HUES6 (cell line): ENCODE measurements at regions not wholly inside any gene's neighbourhood (a gene's known extent, or its start where the extent isn't known, plus 50 kb on each side); places are given as distances from the start of the nearest gene placed in this dataset.

Experiments
- H3K27ac ChIP-seq: 2 replicates; pipeline ENCODE4 v1.7.0; 2013; ENCODE audit warnings: low read depth, mild to moderate bottlenecking, low read length, inconsistent platforms
- H3K27me3 ChIP-seq: 2 replicates; pipeline ENCODE4 v1.6.1; 2013; ENCODE audit warnings: low read length; ENCODE audit not compliant: control insufficient read depth, insufficient read depth
- H3K36me3 ChIP-seq: 2 replicates; pipeline ENCODE4 v1.6.1; 2013; ENCODE audit warnings: low read length; ENCODE audit not compliant: control insufficient read depth, insufficient read depth
- H3K4me1 ChIP-seq: 2 replicates; pipeline ENCODE4 v1.6.1; 2013; ENCODE audit warnings: low read length; ENCODE audit not compliant: control insufficient read depth, insufficient read depth
- H3K4me3 ChIP-seq: 2 replicates; pipeline ENCODE4 v1.5.1; 2013; ENCODE audit warnings: low read depth, low read length
- H3K9ac ChIP-seq: one replicate; pipeline ENCODE4 v1.6.1; 2013; ENCODE audit warnings: mild to moderate bottlenecking, low read length
- H3K9me3 ChIP-seq: 2 replicates; pipeline ENCODE4 v1.6.1; 2013; ENCODE audit warnings: low read depth, low read length; ENCODE audit not compliant: control insufficient read depth, insufficient read depth

DNA sequence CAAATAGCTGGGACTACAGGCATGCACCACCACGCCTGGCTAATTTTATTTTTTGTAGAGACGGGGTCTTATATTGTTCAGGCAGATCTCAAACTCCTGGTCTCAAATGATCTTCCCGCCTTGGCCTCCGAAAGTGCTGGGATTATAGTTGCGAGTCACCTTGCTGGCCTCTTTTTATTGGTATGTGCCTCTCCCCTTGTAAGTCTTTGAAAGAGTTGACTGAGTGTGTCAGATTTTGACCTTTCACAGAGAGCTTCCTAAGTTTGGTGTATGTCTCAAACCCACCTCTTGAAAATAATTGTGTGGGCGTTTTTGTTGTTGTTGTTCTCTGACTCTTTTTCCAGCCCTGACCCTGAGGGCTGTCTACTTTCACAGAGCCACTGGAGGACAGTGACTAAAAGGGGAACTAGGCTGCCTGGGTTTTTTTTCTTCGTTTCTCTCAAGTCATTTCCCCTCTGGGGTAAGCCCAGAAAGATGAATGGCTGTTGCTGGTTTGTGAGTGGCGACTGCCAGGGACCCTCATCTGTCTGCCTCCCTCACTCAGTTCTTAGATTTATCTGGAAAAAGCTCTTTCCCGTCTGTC is 262.8 kb downstream of the ZEB1 start:
- peaks cover 27% of the 10 kb centered on the region; the same call in 1 of the 2 replicates for H3K4me1 ChIP-seq
- H3K9me3 ChIP-seq = peaks cover 19% of the 10 kb centered on the region
- H3K9ac ChIP-seq = no peak overlapping the region
- no peaks in the 10 kb centered on the region for H3K36me3 ChIP-seq
- H3K27me3 ChIP-seq = no peaks in the 10 kb centered on the region
- no peak overlapping the region for H3K27ac ChIP-seq
- H3K4me3 ChIP-seq = no peak overlapping the region

DNA sequence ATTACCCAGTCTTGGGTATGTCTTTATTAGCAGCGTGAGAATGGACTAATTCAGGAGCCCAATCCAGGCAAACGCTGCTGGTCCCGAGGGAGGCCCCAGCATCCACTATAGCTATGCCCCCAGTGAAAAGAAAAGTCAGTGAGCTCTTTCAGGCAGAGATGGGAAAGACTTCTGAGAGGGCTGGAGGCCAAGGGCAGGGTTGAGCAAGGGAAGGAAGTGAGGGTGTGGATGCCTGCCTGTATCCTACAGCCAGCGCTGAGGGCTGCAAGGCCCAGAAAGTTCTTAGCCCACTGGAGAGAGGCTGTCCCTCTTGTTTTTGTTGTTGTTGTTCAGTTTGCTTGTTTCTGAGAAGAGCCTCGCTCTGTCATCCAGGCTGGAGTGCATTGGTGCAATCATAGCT is 261.6 kb downstream of the ZEB1 start:
- Histone ChIP-seq H3K27ac (no peak overlapping the region), H3K27me3 (no peaks in the 10 kb centered on the region), H3K4me3 (no peak overlapping the region), H3K9ac (no peak overlapping the region), H3K36me3 (no peaks in the 10 kb centered on the region), H3K4me1 (peaks cover 27% of the 10 kb centered on the region; the same call in 1 of the 2 replicates), H3K9me3 (peaks cover 18% of the 10 kb centered on the region)
